Thyroid gland (tissue), 4 donors: ENCODE measurements at regions not wholly inside any gene's neighbourhood (a gene's known extent, or its start where the extent isn't known, plus 50 kb on each side); places are given as distances from the start of the nearest gene placed in this dataset.

ENCODE experiments used
- DNase-seq, 2 donors: peaks; one replicate each; pipeline ENCODE4 v3.0.0-alpha.2; 2019
- H3K27ac ChIP-seq, 3 donors: fragments of 200-600 bp; sonication (generic); 1 replicate in 2 of 3; 2 replicates in 1 of 3; pipeline ENCODE4 v1.5.1; 2016 to 2019; ENCODE audit warnings: mild to moderate bottlenecking in 1 of 3, moderate library complexity in 1 of 3
- H3K27me3 ChIP-seq: fragments of 200-600 bp; sonication (generic); one replicate; pipeline ENCODE4 v1.5.1; 2019
- H3K36me3 ChIP-seq, 2 donors: fragments of 200-600 bp; sonication (generic); one replicate each; pipeline ENCODE4 v1.5.1; 2016 to 2019
- H3K4me1 ChIP-seq, 2 donors: fragments of 200-600 bp; sonication (generic); one replicate each; pipeline ENCODE4 v1.5.1; 2017 to 2019
- H3K4me3 ChIP-seq, 3 donors: fragments of 200-600 bp; sonication (generic); replicated peaks in 1 of 3; 1 replicate in 2 of 3; 2 replicates in 1 of 3; pipeline ENCODE4 v1.5.1; 2016; ENCODE audit warnings: mild to moderate bottlenecking in 1 of 3
- H3K9me3 ChIP-seq: fragments of 200-600 bp; sonication (generic); one replicate; pipeline ENCODE4 v1.5.1; 2017
- POLR2A ChIP-seq, 2 donors: fragments of 450-650 bp; IDR thresholded peaks; one replicate each; pipeline ENCODE4 v1.6.1; 2017; ENCODE audit warnings: antibody characterized with exemption in 2 of 2, mild to moderate bottlenecking in 2 of 2, moderate library complexity in 1 of 2
- WGBS, 2 donors: methylation state at CpG; one replicate each; pipeline ENCODE4 v1.1.5; 2017; 5-methylcytosine and 5-hydroxymethylcytosine counted together
- intact Hi-C: fragments of 100-400 bp; cut with DNase I; formaldehyde crosslinking; loops from one replicate; pipeline ENCODE4 v1.15.1; 2023
- TF ChIP-seq, protein P1 (sequence below), 6 experiments: fragments of 200-600 bp in 3 of 6; fragments of 450-650 bp in 3 of 6; sonication (generic) in 3 of 6; IDR thresholded peaks; one replicate each; pipeline ENCODE4 v1.5.1; 2016 to 2019; ENCODE audit warnings: antibody characterized with exemption in 6 of 6, mild to moderate bottlenecking in 2 of 6, inconsistent platforms in 1 of 6, moderate library complexity in 1 of 6

- Histone ChIP-seq H3K27ac (no peak overlapping the region), H3K27me3 (no peaks in the 10 kb centered on the region), H3K4me1 (no peaks in the 10 kb centered on the region), H3K9me3 (no peaks in the 10 kb centered on the region), H3K36me3 (no peaks in the 10 kb centered on the region), H3K4me3 (no peak overlapping the region)
- intact Hi-C loops: no loop called here
- TF ChIP-seq, protein P1, sequence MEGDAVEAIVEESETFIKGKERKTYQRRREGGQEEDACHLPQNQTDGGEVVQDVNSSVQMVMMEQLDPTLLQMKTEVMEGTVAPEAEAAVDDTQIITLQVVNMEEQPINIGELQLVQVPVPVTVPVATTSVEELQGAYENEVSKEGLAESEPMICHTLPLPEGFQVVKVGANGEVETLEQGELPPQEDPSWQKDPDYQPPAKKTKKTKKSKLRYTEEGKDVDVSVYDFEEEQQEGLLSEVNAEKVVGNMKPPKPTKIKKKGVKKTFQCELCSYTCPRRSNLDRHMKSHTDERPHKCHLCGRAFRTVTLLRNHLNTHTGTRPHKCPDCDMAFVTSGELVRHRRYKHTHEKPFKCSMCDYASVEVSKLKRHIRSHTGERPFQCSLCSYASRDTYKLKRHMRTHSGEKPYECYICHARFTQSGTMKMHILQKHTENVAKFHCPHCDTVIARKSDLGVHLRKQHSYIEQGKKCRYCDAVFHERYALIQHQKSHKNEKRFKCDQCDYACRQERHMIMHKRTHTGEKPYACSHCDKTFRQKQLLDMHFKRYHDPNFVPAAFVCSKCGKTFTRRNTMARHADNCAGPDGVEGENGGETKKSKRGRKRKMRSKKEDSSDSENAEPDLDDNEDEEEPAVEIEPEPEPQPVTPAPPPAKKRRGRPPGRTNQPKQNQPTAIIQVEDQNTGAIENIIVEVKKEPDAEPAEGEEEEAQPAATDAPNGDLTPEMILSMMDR (IDR thresholded peaks at IDR 0.05): no peak
- TF ChIP-seq POLR2A (IDR thresholded peaks at IDR 0.05): no peak
- no peak for DNase-seq
- 54 to 61% methylated on average over 4 of the region's 4 CpGs for WGBS, 2 donors
Observed at GRCh38 chr1:242856289-242856688, 331.8 kb upstream of the PLD5 start.

DNA sequence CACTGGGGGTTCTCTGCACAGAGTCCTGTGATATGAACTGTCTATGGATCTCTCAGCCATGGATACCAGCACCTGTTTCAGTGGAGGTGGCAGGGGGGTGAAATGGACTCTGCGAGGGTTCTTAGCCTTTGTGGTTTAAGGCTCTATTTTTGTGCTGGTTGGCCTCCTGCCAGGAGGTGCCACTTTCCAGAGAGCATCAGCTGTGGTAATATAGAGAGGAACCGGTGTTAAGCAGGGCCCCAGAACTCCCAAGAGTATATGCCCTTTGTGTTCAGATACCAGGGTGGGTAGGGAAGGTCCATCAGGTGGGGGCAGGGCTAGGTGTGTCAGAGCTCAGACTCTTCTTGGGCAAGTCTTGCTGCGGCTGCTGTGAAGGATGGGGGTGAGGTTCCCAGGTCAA, 330.0 kb upstream of the PLD5 start:
- Histone ChIP-seq H3K36me3 (no peaks in the 10 kb centered on the region), H3K4me3 (no peak overlapping the region), H3K27me3 (no peaks in the 10 kb centered on the region), H3K4me1 (no peaks in the 10 kb centered on the region), H3K9me3 (no peaks in the 10 kb centered on the region), H3K27ac (no peak overlapping the region)
- intact Hi-C loops: no loop called here
- DNase-seq: no peak
- 56 to 67% methylated on average over 2 to 3 of the region's 3 CpGs for WGBS, 2 donors
- TF ChIP-seq POLR2A (IDR thresholded peaks at IDR 0.05): no peak
- TF ChIP-seq, protein P1 (IDR thresholded peaks at IDR 0.05): no peak

DNA sequence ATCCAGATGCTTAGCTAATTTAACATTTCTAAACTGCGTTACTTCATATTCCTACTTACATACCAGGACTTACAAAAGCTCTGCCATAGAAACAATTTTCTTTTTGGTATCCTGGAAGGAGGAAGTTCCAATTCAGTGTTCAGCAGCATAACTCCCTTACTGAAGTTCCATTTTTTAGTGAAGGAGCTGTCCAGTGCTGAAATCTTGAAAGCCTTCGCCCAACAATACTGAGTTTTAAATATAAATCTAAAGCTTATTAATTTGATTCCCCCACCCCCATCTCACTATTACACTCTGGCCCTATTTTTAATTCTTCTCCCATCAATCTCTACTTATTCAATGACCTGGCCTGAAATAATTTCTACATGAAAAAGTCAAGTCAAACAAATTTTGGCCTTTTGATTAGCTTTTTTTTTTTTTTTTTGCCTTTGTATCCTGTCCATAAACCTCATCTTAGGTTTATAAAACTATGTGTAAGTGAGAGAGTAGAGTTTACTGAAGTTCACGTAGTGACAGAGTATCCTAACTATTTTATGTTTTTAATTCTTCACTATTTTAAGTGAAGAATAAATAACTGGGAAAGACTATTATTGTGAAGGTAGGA, 323.0 kb upstream of the PLD5 start:
- H3K36me3 ChIP-seq: no peaks in the 10 kb centered on the region
- intact Hi-C loops: no loop called here
- H3K4me1 ChIP-seq: no peaks in the 10 kb centered on the region
- no peaks in the 10 kb centered on the region for H3K9me3 ChIP-seq
- WGBS, 2 donors: 23 to 25% methylated on average over 3 of the region's 3 CpGs
- no peaks in the 10 kb centered on the region for H3K27me3 ChIP-seq
- no peak for DNase-seq
- TF ChIP-seq, protein P1 (IDR thresholded peaks at IDR 0.05): no peak
- TF ChIP-seq POLR2A (IDR thresholded peaks at IDR 0.05): no peak
- no peak overlapping the region for H3K27ac ChIP-seq
- no peak overlapping the region for H3K4me3 ChIP-seq

DNA sequence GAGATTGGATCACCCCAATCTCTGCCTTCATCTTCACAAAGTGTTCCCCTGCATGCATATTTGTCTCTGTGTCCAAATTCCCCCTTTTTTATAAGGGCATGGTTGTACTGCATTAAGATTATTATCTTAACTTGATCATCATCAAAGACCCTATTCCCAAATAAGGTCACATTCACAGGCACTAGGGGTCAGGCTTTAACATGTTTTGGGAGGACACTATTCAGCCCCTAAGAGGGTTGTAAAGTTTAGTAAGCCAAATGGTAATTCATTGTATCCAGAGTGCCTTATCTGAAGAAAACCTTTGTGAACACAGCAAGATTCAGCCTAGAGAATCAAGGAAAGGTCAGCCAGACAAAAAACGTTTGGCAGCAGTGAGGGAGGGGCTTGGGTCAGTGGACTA, 317.6 kb upstream of the PLD5 start:
- H3K4me3 ChIP-seq: no peak overlapping the region
- no peaks in the 10 kb centered on the region for H3K9me3 ChIP-seq
- H3K4me1 ChIP-seq: no peaks in the 10 kb centered on the region
- no peaks in the 10 kb centered on the region for H3K36me3 ChIP-seq
- H3K27ac ChIP-seq: no peak overlapping the region
- no peak for TF ChIP-seq POLR2A (IDR thresholded peaks at IDR 0.05)
- intact Hi-C loops: no loop called here
- no peak for DNase-seq
- no peaks in the 10 kb centered on the region for H3K27me3 ChIP-seq
- WGBS, 2 donors: 0% methylated on average over 1 of the region's 1 CpG

DNA sequence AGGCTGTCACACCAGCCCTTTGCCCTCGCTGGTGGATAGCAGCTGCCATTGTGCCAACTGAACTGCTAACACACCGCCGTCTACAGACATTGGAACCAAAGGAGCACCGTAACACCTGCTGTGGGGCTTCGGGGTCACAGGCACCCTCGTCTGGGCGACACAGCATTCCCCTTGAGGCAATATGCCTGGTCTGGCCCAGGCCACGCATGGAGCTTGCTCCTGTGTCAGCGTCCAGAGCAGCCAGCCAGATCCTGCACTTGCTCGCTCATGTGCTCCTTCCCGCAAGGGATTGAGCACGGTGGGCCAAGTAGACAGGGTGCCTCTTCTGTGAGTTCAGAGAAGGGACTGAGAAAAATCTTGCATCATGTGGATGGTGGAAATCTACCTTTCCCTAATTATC, 314.6 kb upstream of the PLD5 start:
- no peaks in the 10 kb centered on the region for H3K4me1 ChIP-seq
- no peaks in the 10 kb centered on the region for H3K27me3 ChIP-seq
- WGBS, 2 donors: 84 to 94% methylated on average over 6 to 12 of the region's 12 CpGs
- H3K36me3 ChIP-seq: no peaks in the 10 kb centered on the region
- no peak for DNase-seq
- no peak overlapping the region for H3K27ac ChIP-seq
- TF ChIP-seq, protein P1 (IDR thresholded peaks at IDR 0.05): no peak
- TF ChIP-seq POLR2A (IDR thresholded peaks at IDR 0.05): no peak
- H3K4me3 ChIP-seq: no peak overlapping the region
- intact Hi-C loops: no loop called here
- H3K9me3 ChIP-seq: no peaks in the 10 kb centered on the region

- TF ChIP-seq POLR2A (IDR thresholded peaks at IDR 0.05): no peak
- TF ChIP-seq, protein P1 (IDR thresholded peaks at IDR 0.05): no peak
- H3K27me3 ChIP-seq: no peaks in the 10 kb centered on the region
- intact Hi-C loops: no loop called here
- DNase-seq: no peak
- 46 to 50% methylated on average over 4 of the region's 4 CpGs for WGBS, 2 donors
- no peaks in the 10 kb centered on the region for H3K36me3 ChIP-seq
- H3K4me1 ChIP-seq: no peaks in the 10 kb centered on the region
- no peak overlapping the region for H3K4me3 ChIP-seq
- H3K9me3 ChIP-seq: no peaks in the 10 kb centered on the region
- no peak overlapping the region for H3K27ac ChIP-seq
Observed at GRCh38 chr1:242836423-242836822, 311.9 kb upstream of the PLD5 start.
